NT2/D1 (cell line): ENCODE measurements at regions not wholly inside any gene's neighbourhood (a gene's known extent, or its start where the extent isn't known, plus 50 kb on each side); places are given as distances from the start of the nearest gene placed in this dataset.

Experiments
- DNase-seq: peaks from one replicate; pipeline ENCODE4 v3.0.0-alpha.2; 2011; ENCODE audit warnings: low read depth, low spot score
- H3K27me3 ChIP-seq: 2 replicates; pipeline ENCODE4 v1.6.0; 2011; ENCODE audit warnings: mild to moderate bottlenecking; ENCODE audit not compliant: insufficient read length, insufficient read depth
- H3K36me3 ChIP-seq: 2 replicates; pipeline ENCODE4 v1.6.1; 2011; ENCODE audit warnings: mild to moderate bottlenecking, low read length, mixed read lengths; ENCODE audit not compliant: insufficient read depth, insufficient read length
- H3K4me1 ChIP-seq: 2 replicates; pipeline ENCODE4 v1.5.1; 2011; ENCODE audit not compliant: insufficient read depth, insufficient read length
- H3K4me3 ChIP-seq: 2 replicates; pipeline ENCODE4 v1.5.1; 2011; ENCODE audit warnings: low read depth; ENCODE audit not compliant: insufficient read length
- H3K9ac ChIP-seq: 2 replicates; pipeline ENCODE4 v1.6.0; 2011; ENCODE audit warnings: low read depth; ENCODE audit not compliant: insufficient read length
- H3K9me3 ChIP-seq: 2 replicates; pipeline ENCODE4 v1.5.1; 2011; ENCODE audit warnings: mild to moderate bottlenecking, low read length; ENCODE audit not compliant: insufficient read depth
- SUZ12 ChIP-seq: IDR thresholded peaks from 2 replicates; pipeline ENCODE4 v1.6.1; 2011; ENCODE audit not compliant: insufficient read length, insufficient read depth; ENCODE audit errors: extremely low read depth
- YY1 ChIP-seq: IDR thresholded peaks from 2 replicates; pipeline ENCODE4 v1.6.1; 2011; ENCODE audit not compliant: insufficient read length, insufficient read depth
- ZNF274 ChIP-seq: IDR thresholded peaks from 2 replicates; pipeline ENCODE4 v1.6.1; 2011; ENCODE audit warnings: mild to moderate bottlenecking, low read depth, low read length

DNA sequence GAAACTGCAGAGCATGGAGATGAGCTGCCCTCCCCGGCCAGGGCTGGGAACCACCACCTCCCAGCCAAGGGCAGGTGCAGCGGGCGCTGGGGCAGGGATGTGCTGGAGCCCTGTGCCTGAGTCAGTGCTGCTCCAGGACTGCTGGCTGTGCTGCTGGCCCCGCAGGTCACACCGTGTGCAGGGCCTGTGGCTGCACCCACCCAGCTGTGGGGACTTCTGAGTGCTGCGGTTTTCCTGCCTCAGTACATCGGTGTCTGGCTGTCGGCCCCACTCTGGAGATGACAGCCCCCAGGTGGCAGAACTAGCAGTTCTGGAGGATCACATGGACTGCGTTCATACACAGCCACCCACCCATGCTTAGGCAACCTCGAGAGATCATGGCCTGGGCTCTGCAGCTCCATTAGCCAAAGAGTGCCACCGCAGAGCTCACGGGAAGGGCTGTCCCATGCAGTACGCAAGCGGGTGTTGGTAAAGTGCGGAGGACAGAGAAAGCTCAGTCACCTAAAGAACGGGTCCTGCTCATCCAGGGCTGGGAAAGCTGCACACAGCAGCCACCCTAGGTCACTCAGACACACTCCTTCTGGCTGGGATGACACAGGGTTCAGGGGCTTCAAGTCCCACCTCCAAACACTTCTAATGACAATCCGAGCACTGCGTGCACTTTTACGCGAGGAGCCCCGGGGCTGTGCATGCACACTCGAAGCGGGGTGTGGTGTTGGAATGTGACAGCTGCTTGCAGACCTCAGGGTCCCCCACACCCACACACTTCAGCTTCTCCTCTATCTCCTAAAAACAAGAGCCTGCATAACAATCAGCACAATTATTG, 198.1 kb upstream of the PPP2R2D start:
- H3K4me1 ChIP-seq: no peaks in the 10 kb centered on the region
- no peak overlapping the region for H3K9ac ChIP-seq
- H3K27me3 ChIP-seq: no peaks in the 10 kb centered on the region
- no peak overlapping the region for H3K4me3 ChIP-seq
- no peaks in the 10 kb centered on the region for H3K36me3 ChIP-seq
- DNase-seq: no peak
- H3K9me3 ChIP-seq: peaks cover 10% of the 10 kb centered on the region; the same call in 1 of the 2 replicates
- TF ChIP-seq YY1 (no peak), ZNF274 (no peak), SUZ12 (no peak)

DNA sequence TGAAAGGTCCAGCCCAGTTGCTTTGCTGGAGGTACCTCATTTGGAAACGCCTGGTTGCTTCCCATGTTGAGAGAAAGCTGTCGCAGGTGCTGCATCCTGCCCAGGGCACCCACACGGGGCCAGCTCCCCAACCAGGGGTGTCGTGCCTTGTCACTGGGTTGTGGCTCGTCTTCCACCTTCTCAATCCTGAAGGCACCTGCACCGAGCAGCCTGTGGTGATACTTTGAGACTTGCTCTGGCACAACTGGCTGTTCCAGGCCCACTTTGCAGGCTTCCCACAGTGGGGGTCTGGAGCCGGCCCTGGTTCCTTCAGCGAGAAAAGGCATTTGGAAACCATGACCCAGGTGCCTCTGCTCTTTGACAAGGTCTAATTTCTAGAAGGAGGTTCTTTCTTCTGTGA, 197.3 kb upstream of the PPP2R2D start:
- DNase-seq: no peak
- Histone ChIP-seq H3K4me1 (no peaks in the 10 kb centered on the region), H3K27me3 (no peaks in the 10 kb centered on the region), H3K9me3 (peaks cover 11% of the 10 kb centered on the region; the same call in 1 of the 2 replicates), H3K9ac (no peak overlapping the region), H3K36me3 (no peaks in the 10 kb centered on the region), H3K4me3 (no peak overlapping the region)
- TF ChIP-seq ZNF274 (no peak), SUZ12 (no peak), YY1 (no peak)

DNA sequence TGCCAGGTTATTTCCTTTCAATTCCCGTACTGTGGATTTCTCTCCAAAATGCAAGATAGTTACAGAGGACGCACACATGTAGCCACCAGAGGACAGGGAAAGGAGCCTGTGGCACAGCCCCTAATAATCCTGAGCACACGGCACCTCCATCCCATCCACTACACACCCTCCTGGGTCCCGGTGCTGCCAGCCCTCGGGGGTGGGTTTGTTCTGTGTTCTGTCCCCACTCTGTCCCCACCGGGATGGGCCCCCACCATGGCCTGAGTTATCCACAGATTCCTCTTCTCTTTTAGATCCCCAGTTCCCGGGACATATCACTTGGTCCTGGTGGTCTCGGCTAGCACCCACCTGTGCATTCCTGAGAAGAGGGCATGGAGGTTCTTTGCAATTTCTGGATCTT, 196.9 kb upstream of the PPP2R2D start:
- no peak for DNase-seq
- Histone ChIP-seq H3K4me1 (no peaks in the 10 kb centered on the region), H3K27me3 (no peaks in the 10 kb centered on the region), H3K9me3 (peaks cover 11% of the 10 kb centered on the region; the same call in 1 of the 2 replicates), H3K36me3 (no peaks in the 10 kb centered on the region), H3K4me3 (no peak overlapping the region), H3K9ac (no peak overlapping the region)
- TF ChIP-seq SUZ12: no peak
- TF ChIP-seq YY1: no peak

DNA sequence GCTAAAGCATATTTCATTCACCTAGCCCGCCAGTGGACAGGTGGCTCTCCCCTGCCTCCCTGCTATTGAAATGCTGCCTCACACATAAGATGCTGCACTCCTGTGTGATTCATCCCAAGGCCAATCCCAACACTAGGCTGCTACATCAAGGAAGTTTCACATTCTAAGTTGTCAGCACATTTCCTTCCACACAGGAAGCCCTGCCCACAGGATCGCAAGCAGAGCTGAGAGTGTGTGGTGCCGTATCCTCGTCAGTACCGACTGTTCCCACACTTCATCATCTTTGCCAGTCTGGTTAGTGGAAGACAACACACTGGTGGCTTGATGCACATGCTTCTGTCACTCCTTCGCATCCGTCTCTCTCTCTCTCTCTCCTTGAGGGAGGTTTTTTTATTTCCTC, 194.3 kb upstream of the PPP2R2D start:
- Histone ChIP-seq H3K9ac (no peak overlapping the region), H3K9me3 (peaks cover 11% of the 10 kb centered on the region; the same call in 1 of the 2 replicates), H3K36me3 (no peaks in the 10 kb centered on the region), H3K27me3 (no peaks in the 10 kb centered on the region), H3K4me1 (no peaks in the 10 kb centered on the region), H3K4me3 (no peak overlapping the region)
- TF ChIP-seq YY1 (no peak), SUZ12 (no peak), ZNF274 (no peak)
- DNase-seq: no peak

DNA sequence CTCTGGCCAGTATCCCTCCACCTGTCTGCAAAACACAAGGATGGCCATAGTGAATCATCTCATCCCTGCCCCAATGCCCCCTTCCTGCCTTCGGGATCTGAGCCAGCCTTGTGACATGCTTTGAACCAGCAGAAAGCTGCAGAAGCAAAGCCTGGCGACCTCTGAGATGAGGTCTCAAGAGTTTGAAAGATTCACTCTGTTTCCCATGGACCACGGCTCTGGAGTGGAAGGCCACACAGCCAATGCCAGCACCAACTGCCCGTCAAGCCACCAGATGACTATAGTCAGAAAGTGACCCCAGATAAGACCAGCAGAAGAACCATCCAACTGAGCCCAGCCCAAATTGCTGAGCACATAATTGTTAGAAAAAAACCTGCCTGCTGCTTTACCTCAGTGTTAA, 193.9 kb upstream of the PPP2R2D start:
- H3K4me1 ChIP-seq: no peaks in the 10 kb centered on the region
- no peaks in the 10 kb centered on the region for H3K36me3 ChIP-seq
- peaks cover 11% of the 10 kb centered on the region; the same call in 1 of the 2 replicates for H3K9me3 ChIP-seq
- TF ChIP-seq YY1 (no peak), ZNF274 (no peak), SUZ12 (no peak)
- no peak for DNase-seq
- H3K27me3 ChIP-seq: no peaks in the 10 kb centered on the region
- H3K4me3 ChIP-seq: no peak overlapping the region
- no peak overlapping the region for H3K9ac ChIP-seq

DNA sequence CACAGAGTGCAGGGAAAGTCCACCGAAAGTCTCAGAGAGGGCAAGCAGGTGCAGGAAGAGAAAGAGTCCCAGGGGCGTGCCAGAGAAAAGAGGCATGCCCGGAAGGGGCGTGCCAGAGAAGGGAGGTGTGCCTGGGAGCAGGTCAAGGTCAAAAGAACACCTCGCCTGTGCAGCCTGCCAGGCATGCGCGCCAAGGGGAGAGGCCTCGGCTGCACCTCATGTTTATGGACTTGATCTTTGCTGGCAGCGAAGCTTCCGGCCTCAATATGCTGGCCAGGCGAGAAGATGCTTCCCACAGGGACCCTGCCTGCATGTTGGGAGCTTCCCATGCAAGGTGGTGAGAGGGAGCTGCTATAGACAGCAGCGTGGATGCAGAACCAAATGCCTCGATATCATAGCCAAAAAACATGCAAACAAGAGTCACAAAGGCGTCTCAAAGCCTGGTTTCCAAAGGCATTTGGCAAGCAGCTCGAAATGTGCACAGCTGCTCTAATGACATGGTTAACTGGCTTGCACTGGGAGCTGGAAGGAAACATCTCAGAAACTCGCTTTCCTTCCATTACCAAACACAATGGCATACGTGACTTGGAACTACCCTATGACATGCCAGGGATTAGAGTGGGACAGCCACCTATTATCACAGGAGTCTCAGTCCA, 192.5 kb upstream of the PPP2R2D start:
- no peak for DNase-seq
- peaks cover 11% of the 10 kb centered on the region; the same call in 1 of the 2 replicates for H3K9me3 ChIP-seq
- no peak overlapping the region for H3K9ac ChIP-seq
- no peak for TF ChIP-seq YY1
- TF ChIP-seq SUZ12: no peak
- TF ChIP-seq ZNF274: no peak
- H3K36me3 ChIP-seq: no peaks in the 10 kb centered on the region
- no peak overlapping the region for H3K4me3 ChIP-seq
- no peaks in the 10 kb centered on the region for H3K27me3 ChIP-seq
- H3K4me1 ChIP-seq: no peaks in the 10 kb centered on the region

DNA sequence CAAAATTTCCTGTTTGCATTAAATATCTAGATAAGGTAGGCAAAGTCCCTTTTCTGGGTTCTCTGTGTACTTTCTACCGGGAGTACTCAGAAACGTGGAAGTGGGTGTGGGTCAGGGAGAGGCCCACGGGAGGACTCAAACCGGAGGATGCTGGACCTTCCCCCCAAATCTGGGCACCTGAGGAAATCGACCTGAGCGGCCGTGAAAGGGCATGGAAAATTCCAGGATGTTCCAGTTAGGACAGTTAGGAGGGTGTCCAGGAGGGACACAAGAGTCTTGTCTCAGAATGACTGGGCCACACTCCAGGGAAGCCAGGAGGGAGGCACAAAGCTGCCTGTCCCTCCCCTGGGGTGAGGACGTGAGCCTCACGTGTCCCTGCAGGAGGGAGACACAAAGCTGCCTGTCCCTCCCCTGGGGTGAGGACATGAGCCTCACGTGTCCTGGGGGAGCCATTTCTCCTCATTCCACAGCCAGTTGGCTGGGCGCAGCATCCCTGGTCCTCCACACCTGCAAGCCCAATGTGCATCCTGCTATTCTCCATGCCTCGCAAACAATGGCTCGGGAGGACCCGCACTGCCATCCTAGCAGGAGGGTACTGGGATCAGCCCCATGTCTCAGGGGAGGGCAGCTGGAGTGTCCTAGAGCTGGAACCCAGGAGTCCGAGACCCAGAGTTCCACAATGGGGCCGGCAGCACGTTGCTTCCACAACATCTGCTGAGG, 190.5 kb upstream of the PPP2R2D start:
- Histone ChIP-seq H3K27me3 (no peaks in the 10 kb centered on the region), H3K9me3 (peaks cover 11% of the 10 kb centered on the region; the same call in 1 of the 2 replicates), H3K4me1 (no peaks in the 10 kb centered on the region), H3K9ac (no peak overlapping the region), H3K4me3 (no peak overlapping the region), H3K36me3 (no peaks in the 10 kb centered on the region)
- no peak for DNase-seq
- TF ChIP-seq ZNF274: no peak
- TF ChIP-seq SUZ12: no peak
